Vagina (tissue), 2 donors: ENCODE measurements at regions not wholly inside any gene's neighbourhood (a gene's known extent, or its start where the extent isn't known, plus 50 kb on each side); places are given as distances from the start of the nearest gene placed in this dataset.
"Not testable (repeated sequence)": the region's sequence is repeated elsewhere in the genome, so short reads cannot be mapped to it uniquely, and the experiment has no call there.

ENCODE experiments used
- DNase-seq, 2 donors: peaks; one replicate each; pipeline ENCODE4 v3.0.0-alpha.2; 2017; ENCODE audit errors: extremely low spot score in 2 of 2
- H3K27ac ChIP-seq: fragments of 200-600 bp; sonication (generic); one replicate; pipeline ENCODE4 v1.5.1; 2019
- H3K27me3 ChIP-seq: fragments of 200-600 bp; sonication (generic); one replicate; pipeline ENCODE4 v1.5.1; 2019
- H3K36me3 ChIP-seq, 2 donors: fragments of 200-600 bp; sonication (generic); one replicate each; pipeline ENCODE4 v1.5.1; 2017 to 2019
- H3K4me1 ChIP-seq: fragments of 200-600 bp; sonication (generic); one replicate; pipeline ENCODE4 v1.5.1; 2019
- H3K4me3 ChIP-seq, 2 donors: fragments of 200-600 bp; sonication (generic); 1 replicate in 1 of 2; 2 replicates in 1 of 2; pipeline ENCODE4 v1.5.1; 2016 to 2019
- H3K9me3 ChIP-seq: fragments of 200-600 bp; sonication (generic); one replicate; pipeline ENCODE4 v1.5.1; 2019
- POLR2A ChIP-seq, 2 donors: fragments of 450-650 bp; IDR thresholded peaks; one replicate each; pipeline ENCODE4 v1.6.1; 2017; ENCODE audit warnings: antibody characterized with exemption in 2 of 2, mild to moderate bottlenecking in 2 of 2, moderate library complexity in 2 of 2
- POLR2AphosphoS5 ChIP-seq, 2 donors: sonication (generic); formaldehyde crosslinking; IDR thresholded peaks; one replicate each; pipeline ENCODE4 v1.9.0; 2017; ENCODE audit warnings: antibody characterized with exemption in 2 of 2, mild to moderate bottlenecking in 2 of 2, low read depth in 1 of 2; ENCODE audit not compliant: insufficient read depth in 1 of 2
- intact Hi-C: fragments of 100-400 bp; cut with DNase I; formaldehyde crosslinking; loops from one replicate; pipeline ENCODE4 v1.15.1; 2023
- TF ChIP-seq, protein P1 (sequence below), 3 experiments: fragments of 450-650 bp in 2 of 3; fragments of 200-600 bp in 1 of 3; sonication (generic) in 1 of 3; IDR thresholded peaks; one replicate each; pipeline ENCODE4 v1.5.1; 2017 to 2019; ENCODE audit warnings: antibody characterized with exemption in 3 of 3, mild to moderate bottlenecking in 2 of 3, moderate library complexity in 2 of 3

DNA sequence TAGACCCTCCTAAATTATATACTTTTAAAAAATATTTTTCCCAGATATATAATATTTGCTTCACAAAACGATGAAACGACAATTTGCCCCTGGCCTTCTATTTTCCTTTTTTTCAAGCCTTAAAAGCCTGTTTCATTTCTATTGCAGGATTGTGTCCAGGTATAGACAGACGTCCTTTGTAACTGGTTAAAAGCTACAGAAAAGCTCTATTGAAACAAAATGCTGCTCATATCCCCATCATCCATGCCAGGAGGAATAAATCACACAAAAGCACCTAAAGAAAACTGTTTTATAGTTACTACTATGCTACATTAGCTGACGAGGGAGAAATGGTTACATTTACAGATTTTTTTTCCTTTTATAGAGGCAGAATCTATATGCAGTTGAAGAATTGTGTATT lies 765.1 kb downstream of the DIAPH3 start:
- Histone ChIP-seq H3K36me3 (no peaks in the 10 kb centered on the region), H3K4me3 (no peak overlapping the region), H3K27ac (no peak overlapping the region), H3K9me3 (no peaks in the 10 kb centered on the region), H3K27me3 (no peaks in the 10 kb centered on the region), H3K4me1 (no peaks in the 10 kb centered on the region)
- TF ChIP-seq POLR2A (IDR thresholded peaks at IDR 0.05) (no peak), POLR2AphosphoS5 (IDR thresholded peaks at IDR 0.05; ENCODE audit: insufficient read depth in 1 of 2, low read depth in 1 of 2) (no peak)
- TF ChIP-seq, protein P1, sequence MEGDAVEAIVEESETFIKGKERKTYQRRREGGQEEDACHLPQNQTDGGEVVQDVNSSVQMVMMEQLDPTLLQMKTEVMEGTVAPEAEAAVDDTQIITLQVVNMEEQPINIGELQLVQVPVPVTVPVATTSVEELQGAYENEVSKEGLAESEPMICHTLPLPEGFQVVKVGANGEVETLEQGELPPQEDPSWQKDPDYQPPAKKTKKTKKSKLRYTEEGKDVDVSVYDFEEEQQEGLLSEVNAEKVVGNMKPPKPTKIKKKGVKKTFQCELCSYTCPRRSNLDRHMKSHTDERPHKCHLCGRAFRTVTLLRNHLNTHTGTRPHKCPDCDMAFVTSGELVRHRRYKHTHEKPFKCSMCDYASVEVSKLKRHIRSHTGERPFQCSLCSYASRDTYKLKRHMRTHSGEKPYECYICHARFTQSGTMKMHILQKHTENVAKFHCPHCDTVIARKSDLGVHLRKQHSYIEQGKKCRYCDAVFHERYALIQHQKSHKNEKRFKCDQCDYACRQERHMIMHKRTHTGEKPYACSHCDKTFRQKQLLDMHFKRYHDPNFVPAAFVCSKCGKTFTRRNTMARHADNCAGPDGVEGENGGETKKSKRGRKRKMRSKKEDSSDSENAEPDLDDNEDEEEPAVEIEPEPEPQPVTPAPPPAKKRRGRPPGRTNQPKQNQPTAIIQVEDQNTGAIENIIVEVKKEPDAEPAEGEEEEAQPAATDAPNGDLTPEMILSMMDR (IDR thresholded peaks at IDR 0.05), result no peak
- no peak for DNase-seq
- intact Hi-C loops, result no loop called here

DNA sequence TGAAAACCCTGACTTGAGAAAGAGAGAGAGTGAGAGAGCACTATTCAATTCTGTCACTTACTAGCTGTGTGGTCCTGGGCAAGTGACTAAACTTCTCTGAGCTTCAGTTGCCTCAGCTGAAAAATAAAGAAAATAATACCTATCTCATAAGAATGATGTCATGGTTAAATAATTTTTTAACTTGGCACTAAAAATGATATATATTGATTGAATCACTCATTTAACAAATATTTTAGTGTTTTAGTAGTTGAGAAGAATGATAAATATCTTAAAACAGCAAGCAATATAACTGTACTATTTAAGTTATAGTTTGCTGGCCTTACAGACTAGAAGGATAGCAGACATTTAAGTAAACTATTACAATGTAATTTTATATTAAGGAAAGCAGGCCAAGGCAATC lies 764.2 kb downstream of the DIAPH3 start:
- Histone ChIP-seq H3K27me3 (no peaks in the 10 kb centered on the region), H3K9me3 (no peaks in the 10 kb centered on the region), H3K36me3 (no peaks in the 10 kb centered on the region), H3K27ac (no peak overlapping the region), H3K4me3 (no peak overlapping the region), H3K4me1 (no peaks in the 10 kb centered on the region)
- intact Hi-C loops, result no loop called here
- no peak for DNase-seq
- no peak for TF ChIP-seq POLR2AphosphoS5 (IDR thresholded peaks at IDR 0.05; ENCODE audit: insufficient read depth in 1 of 2, low read depth in 1 of 2)
- TF ChIP-seq POLR2A (IDR thresholded peaks at IDR 0.05), result no peak
- TF ChIP-seq, protein P1 (IDR thresholded peaks at IDR 0.05), result no peak

DNA sequence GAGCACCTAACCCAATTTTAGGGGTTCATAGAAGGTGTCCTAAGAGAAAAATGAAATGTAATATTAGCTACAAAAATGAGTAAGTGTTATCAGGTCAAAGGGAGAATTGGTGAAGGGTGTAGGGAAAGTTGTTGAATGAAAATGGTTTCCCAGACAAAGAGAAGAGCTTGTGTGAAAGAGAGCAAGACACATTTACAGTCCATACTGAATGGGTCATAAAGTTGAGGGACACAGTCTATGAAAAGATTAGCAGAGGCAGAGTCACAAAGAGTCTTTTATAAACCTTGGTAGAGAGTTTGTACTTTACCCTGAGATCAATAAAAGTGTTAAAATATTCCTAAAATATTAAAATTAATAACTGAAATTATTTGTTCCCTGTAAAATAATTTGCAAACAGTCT lies 759.4 kb downstream of the DIAPH3 start:
- H3K9me3 ChIP-seq, result no peaks in the 10 kb centered on the region
- H3K36me3 ChIP-seq, result no peaks in the 10 kb centered on the region
- H3K27ac ChIP-seq, result no peak overlapping the region
- DNase-seq, result no peak
- TF ChIP-seq, protein P1 (IDR thresholded peaks at IDR 0.05), result no peak
- TF ChIP-seq POLR2AphosphoS5 (IDR thresholded peaks at IDR 0.05; ENCODE audit: insufficient read depth in 1 of 2, low read depth in 1 of 2), result no peak
- no peak for TF ChIP-seq POLR2A (IDR thresholded peaks at IDR 0.05)
- no peak overlapping the region for H3K4me3 ChIP-seq
- intact Hi-C loops, result loop anchor here (10.0 kb wide), 1 partner anchor 1980 kb away; no protein-coding TSS in a partner anchor
- H3K4me1 ChIP-seq, result no peaks in the 10 kb centered on the region
- no peaks in the 10 kb centered on the region for H3K27me3 ChIP-seq

DNA sequence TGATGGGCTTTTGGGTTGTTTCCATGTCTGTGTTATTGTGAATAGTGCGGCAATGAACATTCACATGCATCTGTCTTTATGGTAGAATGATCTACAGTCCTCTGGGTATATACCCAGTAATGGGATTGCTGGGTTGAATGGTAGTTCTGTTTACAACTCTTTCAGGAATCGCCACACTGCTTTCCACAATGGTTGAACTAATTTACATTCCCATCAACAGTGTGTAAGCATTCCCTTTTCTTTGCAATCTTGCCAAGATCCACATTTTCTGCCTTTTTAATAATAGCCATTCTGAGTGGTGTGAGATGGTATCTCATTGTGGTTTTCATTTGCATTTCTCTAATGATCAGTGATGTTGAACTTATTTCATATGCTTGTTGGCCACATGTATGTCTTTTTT lies 756.5 kb downstream of the DIAPH3 start:
- not testable (repeated sequence) for H3K4me3 ChIP-seq, H3K36me3 ChIP-seq, DNase-seq, H3K9me3 ChIP-seq, H3K27me3 ChIP-seq, H3K27ac ChIP-seq, H3K4me1 ChIP-seq
- intact Hi-C loops, result loop anchor here (10.0 kb wide), 1 partner anchor 1982 kb away; no protein-coding TSS in a partner anchor

DNA sequence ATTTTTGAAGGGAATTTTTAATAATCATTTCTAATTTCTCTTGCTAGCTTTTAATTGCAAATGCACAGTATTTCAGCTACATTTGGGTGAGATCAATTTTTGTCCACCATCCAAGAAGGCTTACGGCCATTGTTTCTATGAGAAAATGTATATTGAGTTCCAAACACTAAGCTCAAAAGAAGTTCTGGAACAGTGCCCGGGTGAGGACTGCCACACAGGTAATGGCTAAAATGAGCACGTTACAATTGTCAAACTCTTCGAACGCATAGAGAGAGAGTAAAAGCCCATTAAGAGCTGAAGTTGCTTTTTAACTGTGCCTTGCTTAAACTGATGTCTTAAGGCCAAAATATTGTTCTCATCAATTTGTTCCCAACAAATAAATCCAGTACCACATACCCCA lies 755.0 kb downstream of the DIAPH3 start:
- no peaks in the 10 kb centered on the region for H3K36me3 ChIP-seq
- intact Hi-C loops, result loop anchor here (10.0 kb wide), 1 partner anchor 1984 kb away; no protein-coding TSS in a partner anchor
- H3K9me3 ChIP-seq, result no peaks in the 10 kb centered on the region
- H3K4me3 ChIP-seq, result no peak overlapping the region
- H3K27ac ChIP-seq, result no peak overlapping the region
- no peak for DNase-seq
- H3K4me1 ChIP-seq, result no peaks in the 10 kb centered on the region
- no peak for TF ChIP-seq POLR2AphosphoS5 (IDR thresholded peaks at IDR 0.05; ENCODE audit: insufficient read depth in 1 of 2, low read depth in 1 of 2)
- no peak for TF ChIP-seq POLR2A (IDR thresholded peaks at IDR 0.05)
- TF ChIP-seq, protein P1 (IDR thresholded peaks at IDR 0.05), result no peak
- no peaks in the 10 kb centered on the region for H3K27me3 ChIP-seq
